22Rv1 (cell line): ENCODE measurements at regions not wholly inside any gene's neighbourhood (a gene's known extent, or its start where the extent isn't known, plus 50 kb on each side); places are given as distances from the start of the nearest gene placed in this dataset.
"Not testable (repeated sequence)": the region's sequence is repeated elsewhere in the genome, so short reads cannot be mapped to it uniquely, and the experiment has no call there.

ENCODE experiments used
- CTCF ChIP-seq: fragments of 450-650 bp; IDR thresholded peaks from 2 replicates; pipeline ENCODE4 v1.5.1; 2017; ENCODE audit warnings: mild to moderate bottlenecking
- ZFX ChIP-seq: fragments of 450-650 bp; IDR thresholded peaks from 2 replicates; pipeline ENCODE4 v1.6.1; 2017; ENCODE audit warnings: antibody characterized with exemption, borderline replicate concordance

GRCh38 chr6:26720663-26721218 lies 61.2 kb upstream of the ZNF322 start:
- not testable (repeated sequence) for TF ChIP-seq CTCF, ZFX
